ENCODE measurements at regions not wholly inside any gene's neighbourhood (a gene's known extent, or its start where the extent isn't known, plus 50 kb on each side); places are given as distances from the start of the nearest gene placed in this dataset.

DNA sequence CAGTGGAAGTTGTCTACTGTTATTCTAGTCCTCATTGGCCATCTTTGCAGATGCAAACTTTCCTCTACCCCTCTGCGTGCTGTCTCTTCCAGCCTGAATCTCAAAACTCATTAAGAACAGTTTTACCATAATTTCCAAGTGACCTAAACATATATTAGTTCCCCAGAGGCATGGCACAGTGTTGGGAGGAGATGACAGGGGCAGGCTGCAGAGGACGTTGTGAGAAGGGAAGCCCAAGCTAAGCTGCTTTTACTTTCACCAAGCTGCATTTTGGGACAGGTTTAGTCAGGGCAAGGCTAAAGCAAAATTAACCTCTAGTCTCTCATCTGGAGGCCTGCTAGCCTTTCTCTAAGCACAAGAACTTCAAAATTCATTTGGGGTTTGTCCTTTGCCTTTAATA is 318.6 kb upstream of the SATB1 start:
- Histone ChIP-seq H3K27me3 (replicated peaks in 1 of 4; ENCODE audit: control insufficient read depth in 3 of 4, extremely low read depth in 1 of 4, insufficient read depth in 3 of 4, low read length in 3 of 4) (no peaks in the 10 kb centered on the region), H2BK12ac (ENCODE audit: low read depth, low read length) (no peak overlapping the region), H2BK20ac (ENCODE audit: low read length) (no peak overlapping the region), H3K9ac (replicated peaks in 1 of 4; ENCODE audit: extremely low read depth in 1 of 4, low read depth in 3 of 4, low read length in 3 of 4) (no peak overlapping the region), H3K23me2 (ENCODE audit: low read depth, low read length) (no peaks in the 10 kb centered on the region), H2AK5ac (ENCODE audit: low read depth, low read length) (no peak overlapping the region), H2BK5ac (ENCODE audit: low read depth, low read length) (no peak overlapping the region), H4K5ac (ENCODE audit: insufficient read length, low read depth, low read length) (no peak overlapping the region), H4K8ac (ENCODE audit: extremely low read depth, insufficient read depth, low read length) (no peak overlapping the region), H3K9me3 (ENCODE audit: insufficient read depth in 2 of 2, low read depth in 1 of 2, low read length in 1 of 2) (no peaks in the 10 kb centered on the region), H2AFZ (ENCODE audit: low read length) (no peak overlapping the region), H3K79me1 (ENCODE audit: low read depth, low read length) (no peaks in the 10 kb centered on the region), H3K4ac (replicated peaks; ENCODE audit: insufficient read length, low read depth, low read length) (no peak overlapping the region), H3K23ac (ENCODE audit: insufficient read length) (no peak overlapping the region), H3K18ac (ENCODE audit: extremely low read depth, low read length) (no peak overlapping the region), H3K14ac (ENCODE audit: insufficient read length) (no peak overlapping the region), H2BK15ac (ENCODE audit: low read length) (no peak overlapping the region), H3K27ac (ENCODE audit: low read depth, low read length) (no peak overlapping the region), H3K4me3 (ENCODE audit: extremely low read depth in 1 of 4, insufficient read depth in 2 of 4, low read depth in 3 of 4, low read length in 4 of 4) (no peak overlapping the region), H3K4me2 (ENCODE audit: insufficient read depth in 1 of 2, low read depth in 2 of 2, low read length in 2 of 2) (no peak overlapping the region), H4K20me1 (replicated peaks in 1 of 2; ENCODE audit: control insufficient read depth in 1 of 2, insufficient read depth in 2 of 2, low read length in 2 of 2) (no peaks in the 10 kb centered on the region), H3K4me1 (replicated peaks in 1 of 4; ENCODE audit: control insufficient read depth in 3 of 4, insufficient read depth in 4 of 4, low read length in 3 of 4) (no peaks in the 10 kb centered on the region), H3K36me3 (ENCODE audit: control insufficient read depth in 2 of 4, insufficient read depth in 4 of 4, low read length in 3 of 4) (no peaks in the 10 kb centered on the region), H2BK120ac (replicated peaks; ENCODE audit: low read depth, low read length) (no peak overlapping the region), H3K79me2 (ENCODE audit: control insufficient read depth in 1 of 2, insufficient read depth in 2 of 2, low read length in 2 of 2) (no peaks in the 10 kb centered on the region), H4K91ac (replicated peaks; ENCODE audit: insufficient read length, low read length) (no peak overlapping the region), H3K56ac (replicated peaks; ENCODE audit: insufficient read length, low read depth, low read length) (no peak overlapping the region)
- FAIRE-seq (no peak), DNase-seq (ENCODE audit: low read depth in 1 of 2, low spot score in 2 of 2) (no peak)
- ChIA-PET POLR2A (ENCODE audit: partially characterized antibody) (no interaction called here), CTCF (ENCODE audit: partially characterized antibody) (interaction anchor here (1.1 kb wide), 1 partner anchor 8 kb away, joined by 3 read pairs; no protein-coding TSS in a partner anchor)
- 80% methylated on average over 2 of the region's 2 CpGs; no CpG with 5 or more reads in 1 of the 2 experiments for WGBS, 2 experiments (ENCODE audit: extremely low coverage in 1 of 2, insufficient coverage in 1 of 2, insufficient read length in 1 of 2, insufficient replicate concordance in 2 of 2, low coverage in 1 of 2, low lambda C conversion rate in 2 of 2, missing lambda C conversion rate in 1 of 2)
- TF ChIP-seq RFX5 (IDR thresholded peaks at IDR 0.05; ENCODE audit: borderline replicate concordance, low read depth, low read length), result no peak
- TF ChIP-seq ASH2L (IDR thresholded peaks at IDR 0.05; ENCODE audit: low read length), result no peak
- no peak for TF ChIP-seq BCL11A (IDR thresholded peaks at IDR 0.05; ENCODE audit: low read depth in 2 of 2, low read length in 2 of 2)
- TF ChIP-seq SIX5 (IDR thresholded peaks at IDR 0.05; ENCODE audit: low read depth, low read length), result no peak
- TF ChIP-seq, protein P1, sequence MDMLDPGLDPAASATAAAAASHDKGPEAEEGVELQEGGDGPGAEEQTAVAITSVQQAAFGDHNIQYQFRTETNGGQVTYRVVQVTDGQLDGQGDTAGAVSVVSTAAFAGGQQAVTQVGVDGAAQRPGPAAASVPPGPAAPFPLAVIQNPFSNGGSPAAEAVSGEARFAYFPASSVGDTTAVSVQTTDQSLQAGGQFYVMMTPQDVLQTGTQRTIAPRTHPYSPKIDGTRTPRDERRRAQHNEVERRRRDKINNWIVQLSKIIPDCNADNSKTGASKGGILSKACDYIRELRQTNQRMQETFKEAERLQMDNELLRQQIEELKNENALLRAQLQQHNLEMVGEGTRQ (IDR thresholded peaks at IDR 0.05; ENCODE audit: low read length), result no peak
- no peak for TF ChIP-seq JUND (IDR thresholded peaks at IDR 0.05; ENCODE audit: low read length)
- TF ChIP-seq GTF2F1 (IDR thresholded peaks at IDR 0.05; ENCODE audit: borderline replicate concordance, low read depth, low read length), result no peak
- TF ChIP-seq CBX5 (IDR thresholded peaks at IDR 0.05; ENCODE audit: low read depth, low read length), result no peak
- TF ChIP-seq NRF1 (IDR thresholded peaks at IDR 0.05; ENCODE audit: low read depth, low read length), result no peak
- TF ChIP-seq RAD21 (IDR thresholded peaks at IDR 0.05 in 1 of 2, conservative IDR thresholded peaks at IDR 0.05 in 1 of 2; ENCODE audit: low read depth in 2 of 2, low read length in 2 of 2), result no peak
- no peak for TF ChIP-seq HDAC2 (IDR thresholded peaks at IDR 0.05; ENCODE audit: borderline replicate concordance in 1 of 2, low read depth in 2 of 2, low read length in 2 of 2)
- TF ChIP-seq SUZ12 (IDR thresholded peaks at IDR 0.05; ENCODE audit: low read length), result no peak
- TF ChIP-seq, protein P2, sequence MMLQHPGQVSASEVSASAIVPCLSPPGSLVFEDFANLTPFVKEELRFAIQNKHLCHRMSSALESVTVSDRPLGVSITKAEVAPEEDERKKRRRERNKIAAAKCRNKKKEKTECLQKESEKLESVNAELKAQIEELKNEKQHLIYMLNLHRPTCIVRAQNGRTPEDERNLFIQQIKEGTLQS (IDR thresholded peaks at IDR 0.05; ENCODE audit: insufficient read depth, low read depth, low read length), result no peak

All from H1 (cell line).